Smooth muscle cell (in vitro differentiated cells): ENCODE measurements at regions not wholly inside any gene's neighbourhood (a gene's known extent, or its start where the extent isn't known, plus 50 kb on each side); places are given as distances from the start of the nearest gene placed in this dataset.

Experiments
- DNase-seq: peaks from one replicate; lab custom pipeline; 2025; ENCODE audit not compliant: unreplicated experiment; lab: John Stamatoyannopoulos, UW
- H2AFZ ChIP-seq: fragments of 200-600 bp; sonication (generic); 2 replicates; pipeline ENCODE4 v1.6.0; 2016; ENCODE audit warnings: antibody characterized with exemption, low read depth, mild to moderate bottlenecking
- H3F3A ChIP-seq: fragments of 200-600 bp; sonication (generic); 2 replicates; pipeline ENCODE4 v1.6.0; 2017; ENCODE audit warnings: antibody characterized with exemption, low read depth
- H3K27ac ChIP-seq: fragments of 200-600 bp; sonication (generic); 2 replicates; pipeline ENCODE4 v1.5.1; 2016; ENCODE audit warnings: low read depth, mild to moderate bottlenecking
- H3K27me3 ChIP-seq: fragments of 200-600 bp; sonication (generic); 2 replicates; pipeline ENCODE4 v1.6.1; 2016; ENCODE audit warnings: low read depth, mild to moderate bottlenecking
- H3K36me3 ChIP-seq: fragments of 200-600 bp; sonication (generic); 2 replicates; pipeline ENCODE4 v1.5.1; 2016; ENCODE audit warnings: low read depth
- H3K4me1 ChIP-seq: fragments of 200-600 bp; sonication (generic); 2 replicates; pipeline ENCODE4 v1.5.1; 2016; ENCODE audit warnings: low read depth
- H3K4me2 ChIP-seq: fragments of 200-600 bp; sonication (generic); 2 replicates; pipeline ENCODE4 v1.6.0; 2016; ENCODE audit warnings: mild to moderate bottlenecking
- H3K4me3 ChIP-seq: fragments of 200-600 bp; sonication (generic); 2 replicates; pipeline ENCODE4 v1.5.1; 2016; ENCODE audit warnings: mild to moderate bottlenecking
- H3K79me2 ChIP-seq: fragments of 200-600 bp; sonication (generic); 2 replicates; pipeline ENCODE4 v1.6.0; 2016; ENCODE audit warnings: low read depth, mild to moderate bottlenecking
- H3K9ac ChIP-seq: fragments of 200-600 bp; sonication (generic); 2 replicates; pipeline ENCODE4 v1.6.0; 2016; ENCODE audit warnings: low read depth
- H3K9me3 ChIP-seq: fragments of 200-600 bp; sonication (generic); replicated peaks from 2 replicates; pipeline ENCODE4 v1.5.1; 2016; ENCODE audit warnings: low read depth
- H4K20me1 ChIP-seq: fragments of 200-600 bp; sonication (generic); 2 replicates; pipeline ENCODE4 v1.6.0; 2016; ENCODE audit warnings: low read depth
- CTCF ChIP-seq: fragments of 200-600 bp; sonication (generic); IDR thresholded peaks from 2 replicates; pipeline ENCODE4 v1.5.1; 2017; ENCODE audit warnings: borderline replicate concordance, mild to moderate bottlenecking, antibody characterized with exemption; ENCODE audit not compliant: insufficient read depth, poor library complexity, severe bottlenecking
- WGBS: methylation state at CpG from one replicate; pipeline ENCODE4 v1.1.7; 2016; ENCODE audit warnings: low lambda C conversion rate; 5-methylcytosine and 5-hydroxymethylcytosine counted together

GRCh38 chr18:38019292-38019691 lies 453.7 kb upstream of the CELF4 start:
- Histone ChIP-seq H3K4me1 (no peaks in the 10 kb centered on the region), H4K20me1 (no peaks in the 10 kb centered on the region), H2AFZ (no peak overlapping the region), H3K9ac (no peak overlapping the region), H3K4me3 (no peak overlapping the region), H3K27me3 (no peaks in the 10 kb centered on the region), H3K36me3 (no peaks in the 10 kb centered on the region), H3K27ac (no peak overlapping the region), H3K4me2 (no peak overlapping the region), H3F3A (no peaks in the 10 kb centered on the region), H3K79me2 (no peaks in the 10 kb centered on the region), H3K9me3 (no peaks in the 10 kb centered on the region)
- no peak for DNase-seq
- 54% methylated on average over 2 of the region's 2 CpGs for WGBS
- TF ChIP-seq CTCF, result no peak

- H3K4me3 ChIP-seq, result no peak overlapping the region
These were observed 445.6 kb upstream of the CELF4 start for GRCh38 chr18:38010971-38011857.

GRCh38 chr18:38010037-38010436 lies 444.4 kb upstream of the CELF4 start:
- Histone ChIP-seq H3K9ac (no peak overlapping the region), H3K27ac (no peak overlapping the region), H4K20me1 (no peaks in the 10 kb centered on the region), H3K4me3 (no peak overlapping the region), H2AFZ (no peak overlapping the region), H3K27me3 (no peaks in the 10 kb centered on the region), H3F3A (no peaks in the 10 kb centered on the region), H3K4me2 (no peak overlapping the region), H3K4me1 (no peaks in the 10 kb centered on the region), H3K9me3 (no peaks in the 10 kb centered on the region), H3K36me3 (no peaks in the 10 kb centered on the region), H3K79me2 (no peaks in the 10 kb centered on the region)
- no peak for DNase-seq
- WGBS, result 86% methylated on average over 2 of the region's 2 CpGs
- TF ChIP-seq CTCF, result no peak

More at GRCh38 chr18:38010971-38011857, 445.6 kb upstream of the CELF4 start:
- Histone ChIP-seq H3K36me3 (no peaks in the 10 kb centered on the region), H3K79me2 (no peaks in the 10 kb centered on the region), H3K4me2 (no peak overlapping the region), H2AFZ (no peak overlapping the region), H3K27ac (no peak overlapping the region), H3K9ac (no peak overlapping the region), H3F3A (no peaks in the 10 kb centered on the region), H3K4me1 (no peaks in the 10 kb centered on the region), H3K27me3 (no peaks in the 10 kb centered on the region), H4K20me1 (no peaks in the 10 kb centered on the region), H3K9me3 (no peaks in the 10 kb centered on the region)
- TF ChIP-seq CTCF, result no peak
- DNase-seq, result no peak
- WGBS, result 86% methylated on average over 4 of the region's 4 CpGs

- TF ChIP-seq CTCF, result no peak
- no peak for DNase-seq
- Histone ChIP-seq H3F3A (no peaks in the 10 kb centered on the region), H4K20me1 (no peaks in the 10 kb centered on the region), H3K4me1 (no peaks in the 10 kb centered on the region), H3K36me3 (no peaks in the 10 kb centered on the region), H3K9ac (no peak overlapping the region), H3K9me3 (no peaks in the 10 kb centered on the region), H3K27me3 (no peaks in the 10 kb centered on the region), H3K4me2 (no peak overlapping the region), H3K79me2 (no peaks in the 10 kb centered on the region), H3K4me3 (no peak overlapping the region), H2AFZ (no peak overlapping the region), H3K27ac (no peak overlapping the region)
- WGBS, result 59% methylated on average over 1 of the region's 1 CpG
These were observed 443.7 kb upstream of the CELF4 start for GRCh38 chr18:38009320-38009719.
